GM04504 (cell line): ENCODE measurements at regions not wholly inside any gene's neighbourhood (a gene's known extent, or its start where the extent isn't known, plus 50 kb on each side); places are given as distances from the start of the nearest gene placed in this dataset.
A peak's percentile ranks its signal among the peaks of the same experiment; 100 is the strongest.
"Not testable (repeated sequence)": the region's sequence is repeated elsewhere in the genome, so short reads cannot be mapped to it uniquely, and the experiment has no call there.

ENCODE experiments used
- DNase-seq: peaks from one replicate; pipeline ENCODE4 v3.0.0-alpha.2; 2012; ENCODE audit warnings: low read depth

DNA sequence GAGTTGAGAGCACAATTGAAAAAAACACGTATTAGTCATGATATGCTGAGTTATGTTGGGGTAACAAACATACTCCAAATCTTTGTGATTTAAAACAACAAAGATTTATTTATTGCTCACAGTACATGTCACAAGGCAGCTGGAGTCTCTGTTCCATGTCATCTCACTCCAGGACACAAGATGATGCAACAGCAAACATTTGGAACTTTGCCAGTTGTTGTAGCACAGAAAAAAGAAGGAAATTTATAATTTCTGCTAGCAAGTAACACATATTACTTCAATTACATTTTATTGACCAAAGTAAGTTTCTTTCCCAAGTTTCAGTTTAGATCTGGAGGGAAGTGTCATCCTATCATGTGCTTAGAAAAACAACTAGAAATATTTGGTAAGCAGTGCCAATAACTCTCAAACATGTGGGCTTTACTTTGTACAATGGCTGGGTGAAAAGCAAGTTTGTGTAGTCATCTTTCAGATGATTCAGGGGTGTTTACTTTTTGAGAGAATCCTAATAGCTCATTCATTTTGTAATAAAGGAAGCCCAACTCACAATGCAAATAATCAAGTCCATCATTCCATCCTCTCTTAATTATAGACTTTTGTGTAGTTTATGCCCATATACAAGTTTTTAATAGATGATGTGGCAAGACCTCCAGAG is 452.3 kb downstream of the ZIC3 start:
- DNase-seq = no peak

DNA sequence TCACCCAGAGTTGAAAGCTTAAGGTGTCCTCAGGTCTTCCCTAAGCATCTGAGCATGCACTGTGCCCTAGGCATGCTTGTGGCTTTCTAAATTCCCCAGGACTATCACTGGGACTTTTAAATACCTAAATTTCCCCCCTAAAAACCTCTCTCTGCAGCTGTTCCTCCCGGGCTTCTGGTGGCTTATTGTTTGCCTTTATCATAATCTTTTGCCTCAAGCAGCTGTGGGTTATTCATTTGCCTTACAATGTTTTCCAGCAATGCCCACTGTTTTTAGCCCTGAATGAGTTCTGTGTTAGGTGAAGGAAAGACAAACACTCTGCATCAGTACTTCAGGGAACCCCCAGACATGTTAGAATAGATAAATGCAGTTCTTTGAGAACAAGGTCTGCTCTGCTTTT is 455.0 kb downstream of the ZIC3 start:
- DNase-seq = no peak

DNA sequence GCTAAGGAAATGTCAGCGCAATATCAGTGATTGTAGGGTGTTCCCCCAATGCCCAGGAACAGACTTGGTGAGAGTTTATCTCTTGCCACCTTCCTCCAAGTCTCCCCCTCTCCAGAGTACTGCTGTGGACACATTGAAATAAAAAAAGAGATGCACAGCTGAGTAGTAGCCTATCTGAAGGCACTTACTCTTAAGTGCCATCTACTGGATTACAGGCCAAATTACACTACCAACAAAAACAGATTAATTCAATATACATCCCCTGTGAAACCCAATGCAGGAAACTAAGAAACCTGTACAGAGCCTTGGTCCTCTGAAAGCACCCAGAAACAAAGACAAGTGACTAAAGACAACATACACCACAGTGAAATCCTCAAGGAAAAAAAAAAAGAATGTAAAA is 460.3 kb downstream of the ZIC3 start:
- no peak for DNase-seq

DNA sequence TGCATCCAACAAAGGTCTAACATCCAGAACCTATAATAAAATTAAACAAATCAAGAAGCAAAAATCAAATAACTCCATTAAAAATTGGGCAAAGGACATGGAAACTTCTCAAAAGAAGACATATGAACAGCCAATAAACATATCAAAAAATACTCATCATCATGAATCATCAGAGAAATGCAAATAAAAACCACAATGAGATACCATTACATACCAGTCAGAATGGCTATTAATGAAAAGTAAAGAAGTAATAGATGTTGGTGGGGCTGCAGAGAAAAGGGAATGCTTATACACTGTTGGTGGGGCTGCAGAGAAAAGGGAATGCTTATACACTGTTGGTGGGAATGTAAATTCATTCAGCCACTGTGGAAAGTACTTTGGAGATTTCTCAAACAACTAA is 465.8 kb downstream of the ZIC3 start:
- DNase-seq = no peak

DNA sequence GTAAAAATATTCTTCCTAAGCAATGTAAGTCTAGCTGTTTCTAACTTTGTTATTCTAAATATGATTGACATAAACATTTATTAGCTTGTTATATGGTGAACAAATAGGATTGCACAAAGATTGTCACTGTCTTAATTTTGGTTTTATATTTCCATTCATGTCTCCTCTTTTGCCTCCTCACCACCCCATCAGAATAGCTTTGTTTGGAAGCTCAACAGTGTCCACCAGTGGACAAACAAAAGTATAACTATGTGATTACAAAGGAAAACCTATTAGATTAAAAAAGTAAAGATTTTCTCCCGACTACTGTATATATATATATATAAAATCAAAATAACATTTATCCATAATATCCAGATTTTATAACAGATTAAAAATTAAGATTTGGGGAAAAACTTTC is 468.2 kb downstream of the ZIC3 start:
- no peak for DNase-seq

DNA sequence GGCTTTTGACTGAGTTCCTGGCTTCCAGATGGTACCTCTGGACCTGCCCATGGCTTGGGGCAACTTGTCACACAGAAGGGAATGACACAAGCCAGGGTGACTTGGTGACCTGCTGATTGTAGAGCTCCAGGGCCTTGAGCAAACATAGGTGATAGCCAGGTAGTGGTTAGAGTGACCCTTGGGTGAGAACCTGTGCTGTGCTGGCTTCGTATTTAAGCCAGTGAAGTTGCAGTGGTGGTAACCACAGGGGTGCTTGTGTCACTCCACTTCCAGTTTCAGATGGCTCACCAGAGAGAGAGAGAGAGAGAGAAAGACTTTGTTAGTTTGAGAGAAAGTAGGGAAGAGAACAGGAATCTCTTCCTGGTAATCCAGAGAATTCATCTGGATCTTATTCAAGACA is 471.6 kb downstream of the ZIC3 start:
- no peak for DNase-seq

DNA sequence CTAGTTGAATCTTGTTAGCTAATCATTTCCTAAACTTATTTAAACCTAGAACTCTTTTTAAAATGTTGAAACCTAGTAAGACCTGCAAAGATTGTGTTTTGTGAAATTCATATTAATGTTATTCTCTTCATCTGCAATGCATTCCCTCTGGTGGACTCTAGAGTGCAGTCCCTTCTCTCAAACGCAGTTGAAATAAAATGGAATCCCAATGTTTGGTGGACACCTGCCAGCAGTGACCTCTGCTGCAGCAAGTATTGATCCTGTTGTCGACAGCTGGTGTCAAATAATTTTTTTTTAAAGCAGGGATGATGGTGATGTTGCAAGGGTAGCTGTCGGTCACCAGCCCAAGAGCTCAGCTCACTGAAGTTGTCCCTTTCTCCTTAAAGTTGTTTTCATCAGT is 492.0 kb downstream of the ZIC3 start:
- DNase-seq = no peak

DNA sequence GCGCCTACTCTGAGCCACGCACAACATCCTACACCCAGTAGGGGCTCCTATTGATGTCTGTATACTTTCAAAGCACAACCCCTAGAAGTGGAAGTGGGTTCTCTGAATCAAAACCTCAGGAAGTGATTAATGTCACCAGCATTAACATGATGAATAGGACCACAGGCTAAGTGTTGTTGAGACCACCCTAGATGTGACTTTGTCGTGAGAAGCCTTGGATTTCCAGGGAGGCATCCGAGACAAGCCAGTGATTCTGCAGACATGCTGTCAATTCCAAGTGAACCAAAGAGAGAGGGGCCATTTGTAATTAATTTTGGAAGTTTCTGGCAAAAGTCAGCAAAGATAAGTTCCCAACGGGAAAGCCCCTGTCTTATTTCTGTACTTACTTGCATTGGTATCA is 493.0 kb downstream of the ZIC3 start:
- no peak for DNase-seq

DNA sequence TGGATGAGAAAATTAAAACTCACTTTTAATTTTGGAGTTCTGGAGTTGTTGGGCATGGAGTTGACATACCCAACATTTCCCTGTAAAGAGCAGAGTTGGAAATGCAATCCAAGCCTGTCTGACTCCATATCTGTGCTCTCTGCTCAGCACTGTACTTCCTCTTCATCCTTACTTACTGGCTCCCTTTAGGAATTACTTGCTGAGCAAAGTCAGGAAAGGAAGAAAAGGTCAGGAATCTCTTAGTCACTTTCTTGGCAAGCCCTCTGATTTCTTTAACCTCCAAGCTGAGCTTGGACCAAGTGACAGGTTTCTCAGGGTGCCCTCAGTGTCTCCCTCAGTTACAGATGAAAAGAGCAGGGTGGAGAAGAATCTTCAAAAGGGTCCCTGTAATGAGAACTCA is 501.5 kb downstream of the ZIC3 start:
- no peak for DNase-seq

DNA sequence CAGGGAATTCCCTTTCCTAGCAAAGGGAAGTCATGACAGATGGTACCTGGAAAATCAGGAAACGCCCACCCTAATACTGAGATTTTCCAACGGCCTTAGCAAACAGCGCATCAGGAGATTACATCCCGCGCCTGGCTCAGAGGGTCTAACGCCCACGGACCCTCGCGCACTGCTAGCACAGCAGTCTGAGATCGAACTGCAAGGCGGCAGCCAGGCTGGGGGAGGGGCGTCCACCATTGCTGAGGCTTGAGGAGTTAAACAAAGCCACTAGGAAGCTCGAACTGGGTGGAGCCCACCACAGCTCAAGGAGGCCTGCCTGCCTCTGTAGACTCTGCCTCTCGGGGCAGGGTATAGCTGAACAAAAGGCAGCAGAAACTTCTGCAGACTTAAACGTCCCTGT is 507.7 kb downstream of the ZIC3 start:
- no peak for DNase-seq

DNA sequence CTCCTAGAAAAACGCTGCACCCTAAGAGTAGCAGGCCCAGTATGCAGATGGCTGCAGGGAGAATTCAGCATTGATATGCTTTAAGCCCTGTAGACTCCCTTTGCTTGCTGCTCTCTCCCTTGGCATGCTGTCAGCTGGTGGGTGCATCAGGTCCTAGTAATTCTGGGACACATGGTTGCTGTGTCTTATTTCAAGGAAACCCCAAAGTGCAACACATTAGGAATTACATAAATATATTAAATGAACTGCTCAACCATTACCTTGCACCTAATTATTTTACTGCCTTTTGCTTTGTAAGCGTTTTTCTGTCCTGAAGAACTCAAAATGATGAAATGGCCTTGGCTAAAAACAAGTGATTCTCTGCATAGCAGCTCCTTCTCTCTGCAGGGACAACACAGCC is 516.3 kb downstream of the ZIC3 start:
- DNase-seq = no peak

DNA sequence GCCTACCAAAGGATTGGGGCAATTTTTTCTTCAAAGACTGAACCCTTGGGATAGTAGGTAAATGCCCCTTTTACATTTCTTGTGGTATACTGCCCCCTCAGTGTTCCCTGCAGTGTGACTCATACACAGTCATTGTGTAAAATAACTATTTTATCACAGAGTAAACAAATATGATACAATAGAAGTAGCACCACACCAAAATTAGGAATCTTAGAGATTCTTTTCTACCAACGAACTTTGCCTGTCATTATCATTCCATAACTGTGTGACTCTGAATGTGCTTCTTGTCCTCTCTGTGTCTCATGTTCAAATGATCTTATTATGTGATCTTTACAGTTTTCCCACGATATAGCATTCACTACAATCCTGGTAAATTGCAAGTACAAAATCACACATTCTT is 517.0 kb downstream of the ZIC3 start:
- DNase-seq = no peak

DNA sequence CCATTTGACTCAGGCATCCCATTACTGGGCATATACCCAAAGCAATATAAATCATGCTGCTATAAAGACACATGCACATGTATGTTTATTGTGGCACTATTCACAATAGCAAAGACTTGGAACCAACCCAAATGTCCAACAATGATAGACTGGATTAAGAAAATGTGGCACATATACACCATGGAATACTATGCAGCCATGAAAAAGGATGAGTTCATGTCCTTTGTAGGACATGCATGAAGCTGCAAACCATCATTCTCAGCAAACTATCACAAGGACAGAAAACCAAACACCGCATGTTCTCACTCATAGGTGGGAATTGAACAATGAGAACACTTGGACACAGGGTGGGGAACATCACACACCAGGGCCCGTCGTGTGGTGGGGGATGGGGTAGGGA is 545.0 kb downstream of the ZIC3 start:
- DNase-seq = not testable (repeated sequence)

DNA sequence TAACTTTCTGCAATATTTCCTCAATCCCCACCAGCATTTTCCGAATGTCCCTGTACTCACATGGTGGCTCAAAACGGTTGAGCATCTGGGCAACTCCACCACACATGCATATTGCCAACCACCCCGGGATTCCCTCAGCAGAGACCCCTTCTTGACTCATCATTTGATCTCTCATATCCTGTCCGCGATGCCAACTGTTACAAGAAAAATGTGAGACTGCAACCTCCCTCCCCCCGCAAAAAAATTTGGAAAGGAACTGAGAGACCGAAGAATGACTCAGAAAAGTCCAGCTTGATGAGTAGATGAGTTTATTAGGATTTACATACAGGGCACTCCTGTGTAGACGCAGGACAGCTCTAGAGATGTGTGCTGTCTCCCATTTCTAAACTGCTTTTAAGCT is 561.4 kb downstream of the ZIC3 start:
- DNase-seq = peak; percentile 4

DNA sequence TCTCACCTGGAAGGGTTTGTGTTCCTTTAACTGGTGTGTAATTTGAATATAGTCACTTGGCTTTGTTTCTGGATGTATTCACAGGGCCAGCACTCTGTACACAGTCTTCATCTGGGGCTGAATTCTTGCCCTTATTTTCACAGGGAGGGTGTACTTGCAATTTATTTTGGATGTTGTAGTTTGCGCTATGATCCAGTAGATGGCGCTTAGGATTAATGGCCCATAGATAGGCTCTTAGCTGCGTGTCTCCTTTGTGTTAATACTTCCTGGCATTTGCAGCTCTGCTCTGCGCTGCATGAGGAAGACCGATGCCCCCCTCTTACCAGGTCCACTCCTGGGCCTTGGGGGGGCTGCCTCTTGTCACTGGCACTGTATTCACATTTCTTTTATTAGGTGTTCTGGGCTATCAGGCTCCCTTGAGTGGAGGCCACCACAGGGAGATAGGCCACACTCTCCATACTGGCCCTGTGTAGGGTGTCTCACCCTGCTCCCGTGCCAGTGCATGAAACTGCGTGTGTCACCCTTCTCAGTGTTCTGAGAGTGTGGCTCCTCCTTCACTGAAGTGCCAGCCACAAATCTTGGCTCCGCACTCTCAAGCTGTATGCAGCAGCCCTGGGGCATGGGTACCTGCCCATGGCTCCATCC is 562.2 kb downstream of the ZIC3 start:
- peak; percentile 7 for DNase-seq

DNA sequence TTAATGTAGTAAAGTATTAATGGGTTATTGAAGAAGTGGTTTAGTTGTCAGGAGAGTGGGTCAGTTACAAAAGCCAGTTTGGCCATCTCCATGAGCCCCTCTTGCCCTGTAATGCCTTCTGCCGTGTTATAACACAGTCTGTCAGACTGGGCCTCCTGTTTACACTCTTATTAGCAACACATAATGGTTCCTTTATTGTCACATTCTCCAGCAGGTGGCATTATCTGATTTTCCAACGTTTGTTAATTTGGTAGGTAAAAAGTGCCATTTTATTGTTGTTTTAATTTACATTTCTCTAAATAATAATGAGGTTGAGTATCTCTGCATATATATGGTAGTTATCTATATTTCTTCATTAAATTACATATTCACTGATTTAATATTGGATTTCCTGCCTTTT is 560.8 kb downstream of the FGF13 start:
- no peak for DNase-seq

DNA sequence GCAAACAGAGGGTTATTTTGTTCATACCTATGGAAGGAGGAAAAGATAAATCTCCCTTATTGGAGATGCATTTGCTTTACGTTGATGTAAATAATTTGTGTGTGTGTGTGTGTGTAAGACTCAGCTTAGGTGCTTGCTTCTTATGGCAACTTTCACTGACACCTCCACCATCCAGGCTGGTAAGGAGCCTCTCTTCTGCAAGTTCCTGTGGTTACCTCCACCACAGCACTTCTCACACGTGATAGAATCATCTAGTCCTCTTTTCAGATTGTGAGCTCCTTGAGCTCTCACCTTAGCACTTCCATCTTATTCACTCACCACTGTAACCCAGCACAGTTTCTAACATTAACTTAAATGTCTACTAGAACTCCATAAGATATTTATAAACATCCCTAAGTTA is 553.7 kb downstream of the FGF13 start:
- no peak for DNase-seq

DNA sequence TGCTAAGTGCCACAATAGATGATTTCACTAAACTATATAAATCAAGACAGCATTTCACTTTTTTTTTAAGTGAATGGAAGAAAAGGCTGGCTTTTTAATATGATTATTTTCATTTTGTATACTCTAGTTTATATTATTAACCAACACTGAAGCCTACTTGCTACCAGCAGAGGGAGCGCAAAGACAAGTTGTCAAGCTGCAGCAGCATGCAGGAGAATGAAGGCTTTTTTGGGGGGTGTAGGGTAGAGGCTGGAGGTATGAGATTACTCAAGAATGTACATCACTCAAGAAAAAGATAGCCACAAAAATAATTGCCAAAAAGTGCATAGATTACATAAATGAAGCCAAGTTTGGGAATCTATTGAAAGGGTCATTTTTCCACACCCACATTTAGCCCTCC is 519.5 kb downstream of the FGF13 start:
- DNase-seq = peak; percentile 3

DNA sequence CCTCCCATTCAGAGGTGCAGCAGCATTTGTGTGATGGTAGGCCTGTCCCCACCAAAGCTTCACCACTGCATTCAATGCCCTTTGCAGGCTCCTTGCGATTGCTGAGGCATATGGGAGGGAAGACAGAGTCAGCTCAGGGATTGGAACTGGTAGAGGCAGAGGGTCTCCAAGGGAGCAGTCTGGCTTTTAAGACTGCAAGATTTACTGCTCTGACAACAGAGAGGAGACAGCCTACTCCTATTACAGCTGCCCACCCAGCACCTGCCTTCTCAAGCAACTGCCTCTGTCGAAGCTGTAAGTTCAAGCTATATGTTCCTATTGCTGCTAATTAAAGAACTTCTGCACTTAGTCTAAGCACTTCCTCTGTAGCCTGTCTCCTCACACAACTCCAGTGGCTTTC is 481.8 kb downstream of the FGF13 start:
- no peak for DNase-seq

DNA sequence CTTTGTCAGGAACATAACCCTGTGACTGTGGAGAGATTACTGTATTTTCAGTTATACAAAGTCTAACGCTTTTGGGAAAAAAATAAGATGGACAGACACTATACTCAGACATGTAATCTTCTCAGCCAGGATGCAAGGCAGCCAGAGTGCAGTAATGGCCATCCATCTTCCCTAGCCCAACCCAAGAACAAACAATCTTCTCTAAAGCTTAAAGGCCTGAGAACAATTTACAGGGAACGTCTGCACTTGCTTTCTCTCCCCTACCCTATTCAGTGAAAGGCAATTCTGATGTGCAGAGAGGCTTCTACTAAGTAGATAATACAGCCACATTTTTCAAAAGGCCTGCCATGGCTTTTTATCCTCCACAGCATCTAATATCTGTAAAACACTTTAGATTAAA is 471.3 kb downstream of the FGF13 start:
- DNase-seq = no peak

DNA sequence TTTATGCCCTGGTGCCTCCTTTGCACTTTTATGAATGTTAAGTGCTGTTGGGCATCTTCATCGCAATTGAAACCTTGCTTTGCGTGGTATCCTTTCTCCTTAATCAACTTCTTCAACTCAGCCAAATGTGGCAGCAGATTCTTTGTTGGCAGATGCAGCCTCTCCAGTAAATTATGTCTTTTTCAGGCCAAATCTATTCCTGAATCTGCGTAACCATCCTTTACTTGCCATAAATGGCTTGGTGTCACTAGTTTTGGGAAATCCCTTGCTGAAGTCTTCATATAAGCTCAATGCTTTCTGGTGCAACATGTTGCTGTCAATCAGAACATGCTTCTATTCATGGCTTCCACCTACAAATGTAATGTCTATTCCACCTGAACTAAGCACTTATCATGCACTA is 457.5 kb downstream of the FGF13 start:
- DNase-seq = no peak

DNA sequence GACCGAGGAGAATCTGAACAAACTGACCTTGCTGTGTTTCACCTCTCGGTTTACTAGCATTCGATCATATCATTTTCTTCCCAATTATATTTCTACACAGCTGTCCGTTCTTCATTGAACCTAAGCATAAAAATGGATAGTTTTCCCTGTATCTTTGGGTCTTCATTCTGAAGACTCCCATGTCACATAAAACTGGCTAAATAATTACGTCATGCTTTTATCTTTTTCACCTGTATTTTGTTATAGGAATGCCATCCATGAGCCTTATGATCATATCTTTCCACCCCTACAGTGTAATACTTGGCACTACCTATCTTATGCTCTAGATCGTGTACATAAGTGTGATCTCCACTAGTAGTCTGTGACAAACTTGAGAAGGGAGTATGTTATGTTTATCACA is 456.1 kb downstream of the FGF13 start:
- no peak for DNase-seq

DNA sequence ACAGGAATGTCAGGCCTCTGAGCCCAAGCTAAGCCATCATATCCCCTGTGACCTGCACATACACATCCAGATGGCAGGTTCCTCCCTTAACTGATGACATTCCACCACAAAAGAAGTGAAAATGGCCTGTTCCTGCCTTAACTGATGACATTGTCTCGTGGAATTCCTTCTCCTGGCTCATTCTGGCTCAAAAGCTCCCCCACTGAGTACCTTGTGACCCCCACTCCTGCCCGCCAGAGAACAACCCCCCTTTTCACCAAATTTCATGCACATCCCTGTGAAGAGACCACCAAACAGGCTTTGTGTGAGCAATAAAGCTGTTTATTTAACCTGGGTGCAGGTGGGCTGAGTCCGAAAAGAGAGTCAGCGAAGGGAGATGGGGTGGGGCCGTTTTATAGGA is 447.4 kb downstream of the FGF13 start:
- not testable (repeated sequence) for DNase-seq

DNA sequence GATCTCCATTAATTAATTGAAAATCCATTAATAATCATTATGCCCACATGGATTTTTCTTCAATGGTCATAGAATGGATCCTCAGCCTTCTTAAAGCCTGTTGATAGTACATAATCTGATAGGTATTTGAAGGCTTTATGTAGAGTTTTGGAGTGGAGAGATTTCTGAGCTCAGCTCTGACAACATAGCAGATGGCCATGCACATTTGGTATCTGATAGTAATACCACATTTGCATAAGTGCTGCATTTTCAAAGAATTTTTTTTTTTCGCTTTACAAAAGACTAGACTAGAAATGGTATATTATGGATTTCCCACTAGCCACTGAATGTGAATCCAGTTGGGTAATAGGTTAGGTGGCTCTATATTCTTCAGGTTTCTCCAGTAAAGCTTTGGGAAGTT is 440.6 kb downstream of the FGF13 start:
- no peak for DNase-seq
